Endothelial cell of umbilical vein (primary cell): ENCODE measurements at regions not wholly inside any gene's neighbourhood (a gene's known extent, or its start where the extent isn't known, plus 50 kb on each side); places are given as distances from the start of the nearest gene placed in this dataset.

ENCODE experiments used
- BruUV-seq: library from RNA; stranded (reverse); fragments of 400-500 nt; replicated peaks from 2 replicates; lab custom pipeline; 2021; lab: Mats Ljungman, UMichigan
- CTCF ChIA-PET: fragments of 300-600, 350-600 bp; sonication (Branson Sonifier 250); formaldehyde crosslinking; loops from one replicate; lab custom pipeline; 2021; ENCODE audit warnings: antibody characterized with exemption, inconsistent platforms; lab: Charles Lee
- POLR2A ChIA-PET: fragments of 300-600, 350-600 bp; sonication (Branson Sonifier 250); formaldehyde crosslinking; loops from one replicate; lab custom pipeline; 2021; ENCODE audit warnings: antibody characterized with exemption, inconsistent platforms; lab: Charles Lee
- DNase-seq: peaks from one replicate; pipeline ENCODE4 v3.0.0-alpha.2; 2011; ENCODE audit warnings: low read depth, low spot score
- FAIRE-seq: peaks from 2 replicates; lab custom pipeline; 2011; peaks lifted over from hg19 to GRCh38; lab: Jason Lieb, UNC
- H2AFZ ChIP-seq: 2 replicates; pipeline ENCODE4 v1.6.0; 2012; ENCODE audit warnings: low read depth, low read length, control low read depth, inconsistent platforms
- H3K27ac ChIP-seq: 2 replicates; pipeline ENCODE4 v1.5.1; 2011; ENCODE audit warnings: low read depth, mild to moderate bottlenecking, control low read depth, low read length, moderate library complexity; ENCODE audit not compliant: insufficient read depth
- H3K27me3 ChIP-seq, 2 experiments: 2 replicates each; pipeline versions ENCODE4 v1.6.0 to v1.6.1; 2011; ENCODE audit warnings: low read length in 2 of 2, mixed read lengths in 1 of 2; ENCODE audit not compliant: control insufficient read depth in 2 of 2, insufficient read depth in 2 of 2
- H3K36me3 ChIP-seq, 2 experiments: 2 replicates in 1 of 2; 3 replicates in 1 of 2; pipeline ENCODE4 v1.5.1; 2011; ENCODE audit warnings: low read length in 2 of 2, mild to moderate bottlenecking in 1 of 2, moderate library complexity in 1 of 2; ENCODE audit not compliant: control insufficient read depth in 2 of 2, insufficient read depth in 2 of 2; ENCODE audit errors: extremely low read depth in 1 of 2
- H3K4me1 ChIP-seq: 3 replicates; pipeline ENCODE4 v1.5.1; 2011; ENCODE audit warnings: mild to moderate bottlenecking, low read length; ENCODE audit not compliant: control insufficient read depth, insufficient read depth; ENCODE audit errors: extremely low read depth
- H3K4me2 ChIP-seq: 2 replicates; pipeline ENCODE4 v1.6.1; 2011; ENCODE audit warnings: low read length, control low read depth, mixed read lengths; ENCODE audit not compliant: insufficient read depth
- H3K4me3 ChIP-seq, 3 experiments: fragments of 200-600 bp in 1 of 3; sonication (generic), shearing (Covaris generic) in 1 of 3; replicated peaks in 1 of 3; 2 replicates each; pipeline ENCODE4 v1.5.1; 2011 to 2016; ENCODE audit warnings: control low read depth in 3 of 3, low read length in 3 of 3, mild to moderate bottlenecking in 2 of 3, inconsistent platforms in 1 of 3, low read depth in 1 of 3, moderate library complexity in 1 of 3; ENCODE audit not compliant: insufficient read depth in 1 of 3
- H3K79me2 ChIP-seq: 2 replicates; pipeline ENCODE4 v1.6.0; 2012; ENCODE audit warnings: low read length, inconsistent platforms; ENCODE audit not compliant: control insufficient read depth, insufficient read depth
- H3K9ac ChIP-seq: replicated peaks from 2 replicates; pipeline ENCODE3; 2011; ENCODE audit warnings: low read length, control low read depth; ENCODE audit not compliant: insufficient read depth; ENCODE audit errors: extremely low read depth
- H3K9me1 ChIP-seq: replicated peaks from 3 replicates; pipeline ENCODE4 v1.6.0; 2011; ENCODE audit warnings: mild to moderate bottlenecking, low read length; ENCODE audit not compliant: control insufficient read depth, insufficient read depth; ENCODE audit errors: extremely low read depth
- H3K9me3 ChIP-seq: replicated peaks from 2 replicates; pipeline ENCODE4 v1.5.1; 2012; ENCODE audit warnings: low read length, inconsistent platforms; ENCODE audit not compliant: control insufficient read depth, insufficient read depth
- H4K20me1 ChIP-seq: replicated peaks from 2 replicates; pipeline ENCODE3; 2011; ENCODE audit warnings: mild to moderate bottlenecking, low read length; ENCODE audit not compliant: control insufficient read depth, insufficient read depth; ENCODE audit errors: extremely low read depth
- EZH2 ChIP-seq: IDR thresholded peaks from 2 replicates; pipeline ENCODE4 v1.6.1; 2012; ENCODE audit warnings: borderline replicate concordance, low read depth, mild to moderate bottlenecking, moderate library complexity, low read length, inconsistent platforms; ENCODE audit not compliant: severe bottlenecking
- FOS ChIP-seq: IDR thresholded peaks from 2 replicates; pipeline ENCODE4 v1.6.1; 2011; ENCODE audit warnings: mild to moderate bottlenecking, low read length, moderate library complexity, borderline replicate concordance; ENCODE audit not compliant: insufficient read depth
- GATA2 ChIP-seq: IDR thresholded peaks from 2 replicates; pipeline ENCODE4 v1.7.0; 2011; ENCODE audit warnings: low read depth, mild to moderate bottlenecking, moderate library complexity, mixed read lengths, low read length; ENCODE audit not compliant: insufficient read length, insufficient read depth
- JUN ChIP-seq: IDR thresholded peaks from 2 replicates; pipeline ENCODE4 v1.6.1; 2011; ENCODE audit warnings: borderline replicate concordance, low read depth; ENCODE audit not compliant: insufficient read length, insufficient read depth
- MYC ChIP-seq: IDR thresholded peaks from one replicate; pipeline ENCODE4 v1.6.1; 2011; ENCODE audit warnings: mild to moderate bottlenecking, low read depth, low read length
- POLR2A ChIP-seq: IDR thresholded peaks from 2 replicates; pipeline ENCODE4 v1.6.1; 2012; ENCODE audit warnings: low read depth, mild to moderate bottlenecking, control low read depth, low read length
- POLR2AphosphoS5 ChIP-seq: IDR thresholded peaks from 2 replicates; pipeline ENCODE4 v1.6.1; 2012; ENCODE audit warnings: low read depth, mild to moderate bottlenecking, control low read depth, low read length, moderate library complexity; ENCODE audit not compliant: insufficient read depth
- dilution Hi-C: fragments of 300-500 bp; cut with MboI; formaldehyde crosslinking; loops from one replicate; pipeline ENCODE4 v1.15.0; 2019; ENCODE audit warnings: low sequenced_read_pairs; ENCODE audit not compliant: extremely low pct_ligation_motif_present
- intact Hi-C: fragments of 100-400 bp; cut with micrococcal nuclease; formaldehyde crosslinking; loops from one replicate; pipeline ENCODE4 v1.10.0; 2022
- TF ChIP-seq, protein P1 (sequence below): IDR thresholded peaks from 2 replicates; pipeline ENCODE4 v1.6.1; 2011; ENCODE audit not compliant: insufficient read depth, insufficient read length
- TF ChIP-seq, protein P2 (sequence below), 2 donors: IDR thresholded peaks; 1 replicate in 1 of 2; 2 replicates in 1 of 2; pipeline ENCODE4 v1.5.1; 2011; ENCODE audit warnings: low read length in 2 of 2, mild to moderate bottlenecking in 2 of 2, moderate library complexity in 2 of 2, control low read depth in 1 of 2, inconsistent platforms in 1 of 2, low read depth in 1 of 2; ENCODE audit not compliant: insufficient read depth in 1 of 2; ENCODE audit errors: extremely low read depth in 1 of 2

GRCh38 chr1:36708587-36708986 lies 225.9 kb upstream of the CSF3R start:
- Histone ChIP-seq H3K4me1 (no peaks in the 10 kb centered on the region), H2AFZ (no peak overlapping the region), H3K27ac (no peak overlapping the region), H3K9me1 (no peaks in the 10 kb centered on the region), H3K79me2 (no peaks in the 10 kb centered on the region), H3K4me3 (no peak overlapping the region), H3K27me3 (peaks cover 3 to 7% of the 10 kb centered on the region in 2 experiments), H3K9ac (no peak overlapping the region), H3K4me2 (no peak overlapping the region), H3K9me3 (no peaks in the 10 kb centered on the region), H3K36me3 (no peaks in the 10 kb centered on the region), H4K20me1 (no peaks in the 10 kb centered on the region)
- CTCF ChIA-PET: no interaction called here
- DNase-seq (no peak), FAIRE-seq (no peak)
- POLR2A ChIA-PET: no interaction called here
- BruUV-seq: no TSS peak
- intact Hi-C loops: loop anchor here (10.0 kb wide), 1 partner anchor 156 kb away; no protein-coding TSS in a partner anchor
- dilution Hi-C loops: no loop called here
- TF ChIP-seq, protein P1, sequence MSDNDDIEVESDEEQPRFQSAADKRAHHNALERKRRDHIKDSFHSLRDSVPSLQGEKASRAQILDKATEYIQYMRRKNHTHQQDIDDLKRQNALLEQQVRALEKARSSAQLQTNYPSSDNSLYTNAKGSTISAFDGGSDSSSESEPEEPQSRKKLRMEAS: no peak
- TF ChIP-seq FOS: no peak
- TF ChIP-seq JUN: no peak
- no peak for TF ChIP-seq POLR2A
- TF ChIP-seq GATA2: no peak
- no peak for TF ChIP-seq POLR2AphosphoS5
- TF ChIP-seq, protein P2, sequence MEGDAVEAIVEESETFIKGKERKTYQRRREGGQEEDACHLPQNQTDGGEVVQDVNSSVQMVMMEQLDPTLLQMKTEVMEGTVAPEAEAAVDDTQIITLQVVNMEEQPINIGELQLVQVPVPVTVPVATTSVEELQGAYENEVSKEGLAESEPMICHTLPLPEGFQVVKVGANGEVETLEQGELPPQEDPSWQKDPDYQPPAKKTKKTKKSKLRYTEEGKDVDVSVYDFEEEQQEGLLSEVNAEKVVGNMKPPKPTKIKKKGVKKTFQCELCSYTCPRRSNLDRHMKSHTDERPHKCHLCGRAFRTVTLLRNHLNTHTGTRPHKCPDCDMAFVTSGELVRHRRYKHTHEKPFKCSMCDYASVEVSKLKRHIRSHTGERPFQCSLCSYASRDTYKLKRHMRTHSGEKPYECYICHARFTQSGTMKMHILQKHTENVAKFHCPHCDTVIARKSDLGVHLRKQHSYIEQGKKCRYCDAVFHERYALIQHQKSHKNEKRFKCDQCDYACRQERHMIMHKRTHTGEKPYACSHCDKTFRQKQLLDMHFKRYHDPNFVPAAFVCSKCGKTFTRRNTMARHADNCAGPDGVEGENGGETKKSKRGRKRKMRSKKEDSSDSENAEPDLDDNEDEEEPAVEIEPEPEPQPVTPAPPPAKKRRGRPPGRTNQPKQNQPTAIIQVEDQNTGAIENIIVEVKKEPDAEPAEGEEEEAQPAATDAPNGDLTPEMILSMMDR (IDR thresholded peaks at IDR 0.05; ENCODE audit: extremely low read depth in 1 of 2, insufficient read depth in 1 of 2, low read depth in 1 of 2, low read length in 2 of 2): no peak
- TF ChIP-seq MYC: no peak
- no peak for TF ChIP-seq EZH2
